Right kidney (tissue), 1 donor: ENCODE measurements at regions not wholly inside any gene's neighbourhood (a gene's known extent, or its start where the extent isn't known, plus 50 kb on each side); places are given as distances from the start of the nearest gene placed in this dataset.
A peak's percentile ranks its signal among the peaks of the same experiment; 100 is the strongest.

Experiments used
- DNase-seq: peaks from one replicate; pipeline ENCODE4 v3.0.0-alpha.2; 2016

DNA sequence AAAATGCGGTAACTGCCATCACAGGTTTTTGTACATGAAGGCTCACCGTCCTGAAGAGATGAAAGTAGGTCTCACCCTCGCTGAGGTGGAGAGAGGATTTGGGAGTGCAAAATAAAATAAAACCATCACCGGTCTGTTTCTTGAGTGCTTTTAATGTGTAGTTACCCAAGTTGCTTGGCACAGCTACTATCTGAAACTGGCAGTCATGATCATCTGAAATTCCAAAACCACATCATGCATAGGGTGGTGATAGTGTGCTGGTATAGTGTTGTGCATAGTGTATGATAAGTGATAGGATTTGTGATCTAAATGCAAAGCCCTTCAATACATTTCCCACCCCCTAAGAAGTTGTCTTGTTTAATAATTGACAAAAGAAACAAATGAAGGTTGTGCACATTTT, 381.3 kb downstream of the DMRT2 start:
- DNase-seq, result no peak

DNA sequence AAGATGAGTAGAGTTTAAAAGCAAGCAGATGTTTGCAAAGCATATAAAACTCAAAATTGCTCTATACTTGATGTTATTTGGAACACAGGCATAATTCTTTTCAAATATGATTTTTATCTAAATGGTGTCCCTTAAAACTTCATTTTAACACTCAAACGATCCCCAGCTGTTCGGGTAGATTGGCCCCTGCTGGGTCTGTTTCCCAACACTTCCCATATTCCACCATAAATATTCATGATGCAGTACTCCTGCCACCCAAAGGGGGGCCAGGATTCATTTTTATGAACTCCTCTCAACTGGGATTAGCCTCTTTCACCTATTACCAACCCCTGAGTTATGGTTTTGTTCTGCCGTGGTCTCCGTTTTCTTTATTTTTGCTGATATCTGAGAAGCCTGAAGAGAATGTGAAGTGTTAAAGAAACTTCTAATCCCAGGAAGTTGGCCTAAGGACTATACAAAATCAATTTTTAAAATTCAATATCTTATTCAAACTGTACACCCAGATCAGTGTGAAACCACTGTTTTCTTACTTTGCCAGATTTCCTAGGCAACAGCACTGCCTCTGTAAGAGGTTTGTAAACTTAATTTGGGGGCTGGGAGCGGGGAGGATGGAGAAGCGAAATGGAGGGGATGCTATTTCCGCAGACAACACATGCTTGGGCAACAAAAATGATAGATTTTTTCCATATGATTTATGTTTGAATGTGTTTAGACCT, 384.1 kb downstream of the DMRT2 start:
- DNase-seq, result no peak

DNA sequence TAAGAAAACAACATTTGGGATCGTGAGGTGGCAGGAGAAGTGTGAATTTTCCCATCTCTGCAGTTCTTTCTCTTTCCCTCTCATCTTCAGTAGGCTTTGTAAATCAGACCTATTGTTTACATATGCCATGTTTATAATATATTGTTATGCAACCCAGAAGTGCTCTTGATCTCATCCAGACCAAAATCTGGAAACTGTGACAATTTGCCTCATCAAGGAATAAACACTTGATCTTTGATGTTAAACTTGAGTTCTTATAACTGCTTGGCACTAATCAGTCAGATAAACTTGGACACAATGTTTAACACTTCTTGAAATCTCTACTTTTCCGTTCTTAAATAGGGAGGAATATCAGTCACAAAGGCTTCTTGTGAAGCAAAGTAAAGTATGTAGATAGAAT, 384.7 kb downstream of the DMRT2 start:
- DNase-seq, result no peak

DNA sequence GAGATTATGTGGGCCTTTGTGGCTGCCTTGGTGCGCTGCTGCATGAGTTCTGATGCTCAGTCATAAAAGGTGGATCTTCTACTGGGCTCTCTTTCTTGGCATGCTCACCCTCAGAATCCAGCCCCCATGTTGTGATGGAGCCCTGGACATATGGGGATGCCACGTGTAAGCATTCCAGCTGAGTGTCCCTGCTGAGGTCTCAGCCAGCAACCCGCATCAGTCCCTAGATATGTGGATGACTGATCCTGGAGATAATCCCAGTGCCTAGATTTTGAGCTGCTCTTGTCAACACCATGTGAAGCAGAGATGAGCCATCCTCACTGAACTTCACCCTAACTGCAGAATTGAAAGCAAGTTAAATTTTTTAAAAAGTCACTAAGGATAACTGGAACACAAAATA, 390.1 kb downstream of the DMRT2 start:
- no peak for DNase-seq

DNA sequence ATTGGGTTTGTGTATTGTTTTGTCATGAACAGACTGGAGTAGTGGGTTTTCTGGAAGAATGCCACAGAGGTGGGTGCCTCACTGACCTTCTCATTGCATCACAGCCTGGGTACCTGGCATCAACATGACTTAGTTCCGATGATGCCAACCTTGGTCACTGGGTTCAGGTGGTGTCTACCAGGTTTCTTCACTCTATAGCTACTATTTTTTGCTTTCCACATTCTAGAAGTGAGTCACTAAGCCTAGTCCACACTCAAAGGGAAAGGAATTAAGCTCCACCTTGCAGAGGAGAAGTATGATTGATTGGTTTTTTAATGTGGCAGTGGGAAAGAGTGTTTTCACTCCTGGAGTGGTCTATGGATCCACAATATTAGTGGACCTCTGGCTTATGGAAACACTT, 391.9 kb downstream of the DMRT2 start:
- no peak for DNase-seq

DNA sequence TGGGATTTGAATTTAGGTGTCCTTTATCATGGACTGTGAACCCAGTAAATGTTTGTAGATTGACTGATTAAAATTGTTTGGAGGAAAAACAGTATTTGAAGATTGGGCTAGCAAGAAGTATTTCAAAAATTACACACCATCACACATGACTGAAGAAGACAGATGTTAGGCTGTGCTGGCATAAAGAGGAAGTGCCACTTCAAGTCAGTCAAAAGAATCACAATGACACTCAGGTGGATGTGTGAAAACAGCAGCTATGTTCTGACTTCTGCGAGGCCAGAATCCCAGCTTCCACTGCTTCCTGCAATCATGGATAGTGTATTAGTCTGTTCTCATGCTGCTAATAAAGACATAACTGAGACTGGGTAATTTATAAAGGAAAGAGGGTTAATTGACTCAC, 393.3 kb downstream of the DMRT2 start:
- DNase-seq, result no peak

DNA sequence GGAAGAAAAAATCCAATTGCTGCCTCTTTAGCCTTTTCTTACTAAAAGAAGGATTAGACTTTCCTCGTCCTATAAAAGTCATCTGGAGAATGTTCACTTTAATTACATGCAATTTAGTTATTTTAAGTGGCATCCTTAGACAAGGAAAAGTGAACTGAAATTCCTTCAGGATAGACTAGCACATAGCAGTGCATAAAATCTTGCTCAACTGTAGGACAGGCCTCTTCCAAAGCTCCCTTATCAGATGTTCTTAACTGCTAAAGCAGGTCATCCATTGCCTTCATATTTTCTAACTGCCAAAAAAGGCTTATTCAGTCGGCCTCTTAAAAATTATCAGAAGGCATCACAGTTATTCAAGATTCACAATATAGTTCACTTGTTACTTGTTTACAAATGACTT, 396.5 kb downstream of the DMRT2 start:
- DNase-seq, result no peak

DNA sequence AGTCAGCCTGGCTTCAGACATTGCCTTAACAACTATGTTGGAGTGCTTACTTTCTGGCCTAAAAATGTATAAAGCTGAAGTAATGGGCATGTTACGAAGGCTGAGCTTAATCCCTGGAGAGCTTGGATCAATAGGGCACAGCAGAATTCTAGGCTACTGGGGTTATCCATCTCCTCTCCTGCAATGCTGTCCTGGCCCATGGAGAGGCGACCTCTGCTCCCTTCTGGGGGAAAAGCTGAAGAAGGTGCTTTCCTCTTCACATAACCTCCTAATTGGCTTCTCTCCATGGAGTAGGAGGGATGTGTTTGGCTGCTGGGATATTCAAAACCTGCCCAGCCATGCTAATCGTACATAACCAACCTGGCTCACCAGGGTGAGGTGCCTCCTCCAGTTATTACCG, 403.5 kb downstream of the DMRT2 start:
- no peak for DNase-seq

DNA sequence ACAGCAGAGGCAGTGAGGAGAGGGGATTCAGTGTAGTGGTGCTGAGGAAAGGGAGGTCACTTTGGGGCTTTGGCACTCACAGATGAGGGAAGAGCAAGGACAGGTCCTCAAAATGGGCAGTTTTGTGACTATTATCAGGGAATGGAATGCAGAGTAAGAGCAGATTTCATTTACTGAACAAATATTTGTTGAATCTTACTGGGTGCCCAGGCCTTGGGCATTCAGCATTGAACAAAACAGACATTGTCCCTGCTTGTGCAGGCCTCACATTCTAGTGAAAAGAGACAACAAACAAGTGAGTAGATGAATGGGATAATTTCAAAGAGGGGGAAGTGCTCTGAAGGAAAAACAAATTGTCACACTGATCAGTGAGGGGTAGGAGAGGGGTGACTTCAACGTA, 404.1 kb downstream of the DMRT2 start:
- DNase-seq, result no peak

DNA sequence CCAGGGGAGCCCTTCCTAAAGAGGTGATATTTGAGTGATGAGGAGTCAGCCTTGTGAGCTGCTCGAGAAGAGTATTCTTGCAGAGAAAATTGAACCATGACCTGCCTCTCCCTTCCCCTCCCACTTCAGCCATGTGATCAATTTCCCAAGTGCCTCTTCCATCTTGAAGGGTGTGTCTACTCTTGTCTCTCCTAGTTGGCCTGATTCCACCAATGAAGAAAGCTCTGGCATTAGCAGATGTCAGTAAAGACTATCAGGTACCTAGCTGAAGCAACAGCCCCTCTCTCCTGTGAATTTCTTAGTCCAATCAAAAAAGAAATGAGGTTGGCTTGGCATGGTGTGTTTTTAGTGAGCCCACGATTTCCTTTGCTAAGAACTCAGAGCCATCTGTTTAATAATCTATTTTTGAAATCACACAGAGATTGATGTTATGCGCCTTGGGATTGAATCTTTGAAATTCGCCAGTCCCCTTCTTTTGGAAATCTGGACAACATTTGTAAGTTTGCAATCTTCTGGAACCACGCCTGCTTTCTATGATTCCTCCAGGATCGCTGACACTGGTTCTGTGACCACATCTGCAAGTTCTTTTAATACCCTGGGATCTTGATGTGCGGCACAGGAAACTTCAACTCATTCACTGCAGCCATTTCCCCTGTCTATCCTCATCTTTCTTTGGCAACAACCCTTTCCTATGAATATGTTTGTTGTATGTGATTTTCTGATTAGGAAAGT, 404.6 kb downstream of the DMRT2 start:
- DNase-seq, result no peak

DNA sequence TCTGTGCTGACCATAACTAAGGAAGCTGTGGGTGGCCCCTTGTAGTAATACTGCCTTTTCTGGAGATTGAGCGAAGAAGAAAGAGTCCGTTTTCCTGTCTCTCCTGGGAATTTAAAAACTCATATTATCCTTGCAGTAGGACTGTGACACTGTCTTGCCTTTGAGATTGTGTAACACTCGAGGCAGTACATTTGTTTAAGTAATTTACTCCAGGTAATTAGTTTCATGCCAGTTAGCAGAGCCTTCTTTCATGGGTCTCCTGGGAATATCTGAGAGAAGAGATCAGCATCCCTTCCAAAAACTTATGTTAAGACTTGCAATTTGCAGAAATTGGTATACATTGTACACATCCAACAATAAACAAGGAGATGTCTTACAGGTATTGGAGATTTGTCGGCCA, 405.6 kb downstream of the DMRT2 start:
- DNase-seq, result no peak

DNA sequence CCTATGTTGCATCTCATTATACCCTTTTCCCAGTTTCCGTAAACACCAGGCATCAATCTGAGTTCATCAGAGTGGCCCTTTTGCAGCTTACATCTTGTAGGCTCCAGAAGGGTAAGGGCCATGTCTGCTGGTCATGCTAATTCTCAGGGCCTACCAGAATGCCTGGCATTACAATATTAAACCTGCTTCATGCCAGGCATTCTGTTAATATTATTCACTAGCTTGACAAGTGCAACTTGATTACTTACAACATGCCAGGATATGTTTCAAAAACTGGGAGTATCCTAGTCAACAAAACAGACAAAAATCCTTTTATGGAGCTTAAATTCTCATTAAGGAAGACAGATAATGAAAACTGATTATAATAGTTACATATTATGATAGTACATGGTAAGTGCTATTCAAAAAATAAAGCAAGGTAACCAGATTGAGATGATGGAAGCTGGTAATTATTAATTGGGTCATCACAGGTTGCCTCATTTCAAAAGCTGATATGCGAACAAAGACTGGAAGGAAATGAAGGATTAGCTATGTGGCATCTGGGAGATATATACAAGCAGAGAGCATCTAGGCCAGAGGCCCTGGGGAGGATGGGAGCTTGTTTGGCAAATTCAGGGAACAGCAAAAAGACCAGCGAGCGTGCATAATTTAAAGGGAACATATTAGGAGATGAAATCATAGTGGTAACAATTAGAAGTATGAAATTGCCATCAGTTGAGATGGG, 406.3 kb downstream of the DMRT2 start:
- DNase-seq, result no peak

DNA sequence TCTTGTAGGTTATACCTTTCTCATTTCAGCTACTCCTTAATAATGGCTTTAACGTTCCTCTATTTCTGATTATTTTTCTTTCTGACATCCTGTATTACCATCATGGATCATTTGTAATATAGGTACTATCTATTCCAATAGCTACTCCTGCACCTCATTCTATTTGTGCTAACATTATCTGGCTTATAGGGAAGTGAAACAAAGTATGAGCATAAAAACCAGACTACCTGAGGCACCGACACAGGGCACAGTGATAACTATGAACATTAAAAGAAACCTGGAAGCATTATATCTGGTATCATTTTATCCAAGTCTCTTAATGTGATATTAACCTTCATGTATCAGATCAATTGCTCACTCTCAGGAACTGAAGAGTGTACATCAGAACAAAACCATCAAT, 407.3 kb downstream of the DMRT2 start:
- no peak for DNase-seq

DNA sequence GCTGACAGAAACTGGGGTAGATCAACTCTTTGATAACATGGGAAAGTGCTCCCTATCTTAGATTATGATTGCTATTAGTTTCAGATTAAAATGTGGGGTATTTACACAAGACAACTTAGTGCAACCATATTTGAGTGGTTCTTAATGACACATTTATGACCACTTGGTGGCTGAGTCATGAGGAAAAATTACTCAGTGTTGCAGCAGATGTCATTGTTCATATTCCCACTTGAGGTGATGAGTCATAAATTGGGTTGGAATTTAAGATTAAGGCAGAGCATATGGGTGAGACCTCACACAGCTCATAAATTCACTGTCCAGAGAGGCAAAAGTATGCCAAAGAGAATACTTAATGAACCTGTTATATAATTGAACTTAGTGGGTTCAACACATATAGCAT, 408.3 kb downstream of the DMRT2 start:
- DNase-seq, result no peak

DNA sequence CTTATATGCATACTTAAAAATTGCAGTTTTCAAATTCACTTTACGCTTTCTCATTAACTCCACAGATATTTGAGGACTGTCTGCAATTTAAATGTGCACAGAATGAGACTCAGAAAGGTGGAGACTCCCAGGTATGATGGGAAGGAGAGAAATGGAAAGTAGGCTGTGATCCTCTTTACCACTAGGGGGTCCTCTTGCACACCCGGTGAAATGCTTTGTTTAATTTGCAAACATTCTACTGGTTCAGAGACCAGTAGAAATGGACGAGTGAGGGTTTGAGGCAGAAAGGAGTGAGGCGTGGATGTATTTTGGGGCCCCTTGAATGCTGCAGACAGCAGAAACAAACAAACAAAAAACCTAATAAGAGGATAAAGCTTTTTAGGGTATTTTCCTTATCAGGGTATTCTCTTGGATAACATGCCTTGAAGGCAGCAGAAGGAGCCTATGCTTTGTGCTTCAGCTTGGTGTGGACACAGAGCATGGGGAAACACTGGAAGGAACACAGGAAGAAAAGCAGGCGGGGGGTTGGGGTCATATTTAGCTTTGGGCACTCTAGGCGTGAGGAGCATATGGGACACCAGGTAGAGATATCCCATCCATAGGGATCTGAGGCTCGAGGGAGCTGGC, 410.1 kb downstream of the DMRT2 start:
- peak; percentile 5 for DNase-seq

DNA sequence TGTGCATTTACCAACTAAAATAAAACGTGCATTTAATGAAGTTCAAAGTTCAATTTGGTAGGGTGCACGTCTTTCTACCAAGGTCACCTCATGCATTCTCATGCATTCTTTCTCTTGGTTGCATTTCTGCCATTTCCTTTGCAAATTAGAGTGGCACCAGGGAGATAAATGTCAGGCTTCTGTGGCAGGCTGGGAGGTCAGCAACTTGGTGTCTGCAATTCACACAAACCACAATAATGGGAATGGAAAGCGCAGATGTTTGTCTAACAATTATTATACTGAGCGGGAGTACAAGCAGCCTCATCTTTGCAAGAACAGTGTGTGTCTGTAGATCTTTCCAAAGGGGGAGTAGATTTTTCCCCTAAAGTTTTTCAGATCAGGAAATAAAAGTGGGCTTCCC, 411.7 kb downstream of the DMRT2 start:
- DNase-seq, result no peak

DNA sequence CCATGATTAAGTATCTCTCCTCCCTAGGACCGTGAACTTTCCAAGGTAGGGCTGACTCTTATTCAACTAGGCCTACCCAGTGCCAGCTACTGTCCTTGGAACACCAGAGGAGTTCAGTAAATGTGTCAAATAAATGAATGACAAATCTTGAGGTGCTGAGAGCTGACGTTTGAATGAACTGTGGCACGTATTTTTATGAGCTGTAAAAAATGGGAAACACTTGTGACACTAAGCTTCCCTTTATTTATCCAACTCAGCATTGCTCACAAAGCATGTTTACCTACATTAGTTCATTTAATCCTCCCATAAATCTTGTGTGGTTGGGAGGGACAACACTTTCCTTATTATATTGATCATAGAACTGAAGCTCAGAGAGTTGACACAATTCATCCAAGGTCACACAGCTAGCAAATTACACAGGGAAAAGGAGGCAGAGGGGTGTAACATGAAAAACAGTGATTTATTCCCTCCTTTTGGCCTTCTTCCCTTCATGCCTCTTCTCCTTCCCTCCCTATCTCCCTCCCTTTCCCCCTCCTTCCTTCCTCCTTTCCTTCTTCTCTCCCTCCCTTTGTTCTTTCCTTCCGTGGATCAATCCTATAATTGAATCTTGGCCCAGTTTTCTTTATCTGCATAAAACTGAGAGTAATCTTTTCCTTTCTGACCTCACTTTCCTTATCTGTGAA, 412.6 kb downstream of the DMRT2 start:
- DNase-seq, result no peak

DNA sequence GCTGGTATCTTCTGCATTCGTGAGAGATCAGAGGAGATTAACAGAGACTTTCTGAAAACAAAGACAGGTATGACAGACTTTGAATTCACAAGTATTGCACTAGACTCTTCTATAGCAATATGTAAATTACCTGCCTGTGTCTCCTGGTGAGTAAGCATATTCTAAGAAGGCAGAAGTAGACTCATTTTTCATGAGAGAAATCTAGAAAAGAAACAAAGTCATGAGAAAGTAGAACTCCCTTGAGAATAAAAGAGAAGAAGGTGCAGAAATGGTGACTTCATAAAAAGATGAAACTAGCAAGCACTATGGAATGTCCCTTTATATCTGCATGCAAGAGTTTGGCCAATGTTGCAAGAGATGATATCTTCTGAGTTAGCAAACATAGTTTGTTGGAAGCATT, 419.8 kb downstream of the DMRT2 start:
- no peak for DNase-seq

DNA sequence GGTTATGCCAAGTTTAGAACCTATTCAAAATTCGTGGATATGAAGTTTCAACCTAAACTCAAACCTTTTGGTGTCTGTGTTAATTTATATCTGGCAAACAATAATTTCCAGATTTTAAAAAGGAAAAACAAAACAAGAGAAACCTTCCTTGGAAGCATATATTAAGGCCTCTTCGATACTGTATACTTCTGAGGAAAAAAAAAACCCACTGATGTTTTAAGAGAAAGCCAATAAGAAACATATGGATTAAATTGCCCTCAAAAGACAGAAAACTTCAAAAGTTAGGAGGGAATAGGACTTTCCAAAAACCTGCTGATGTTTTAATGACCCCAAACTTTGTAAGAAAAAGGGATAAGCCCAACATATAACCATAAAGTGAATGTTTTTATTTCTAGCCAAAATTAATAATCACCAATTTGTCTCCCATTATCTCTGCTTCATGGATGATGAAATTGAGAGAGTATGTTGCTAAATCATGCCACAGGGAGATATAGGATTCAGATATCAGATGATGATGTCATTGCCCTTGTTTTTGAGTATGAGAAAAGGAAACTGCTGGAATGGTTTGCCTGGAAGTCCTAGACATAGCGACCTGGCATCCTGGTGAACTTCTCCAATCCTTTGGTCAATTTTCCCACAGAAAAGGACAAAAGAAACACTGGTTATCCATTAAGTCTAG, 423.9 kb downstream of the DMRT2 start:
- no peak for DNase-seq

DNA sequence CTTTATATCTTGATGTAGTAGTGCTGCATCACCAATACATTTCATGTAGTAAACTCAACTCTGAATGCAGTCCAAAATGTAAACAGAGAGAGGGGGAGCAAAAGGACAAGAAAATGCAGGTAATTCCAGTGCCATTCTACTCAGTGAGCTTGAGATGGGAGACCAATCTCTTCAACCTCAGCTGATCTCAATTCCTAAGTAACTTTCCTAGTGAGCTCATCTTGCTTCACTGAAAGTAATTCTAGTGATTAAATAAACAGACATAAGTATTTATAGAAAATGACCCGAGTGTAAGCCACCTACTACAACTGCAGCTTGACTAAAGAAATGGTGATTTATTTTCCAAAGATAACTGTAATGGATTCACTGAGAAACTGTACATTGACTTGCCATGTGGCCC, 424.5 kb downstream of the DMRT2 start:
- DNase-seq, result no peak

DNA sequence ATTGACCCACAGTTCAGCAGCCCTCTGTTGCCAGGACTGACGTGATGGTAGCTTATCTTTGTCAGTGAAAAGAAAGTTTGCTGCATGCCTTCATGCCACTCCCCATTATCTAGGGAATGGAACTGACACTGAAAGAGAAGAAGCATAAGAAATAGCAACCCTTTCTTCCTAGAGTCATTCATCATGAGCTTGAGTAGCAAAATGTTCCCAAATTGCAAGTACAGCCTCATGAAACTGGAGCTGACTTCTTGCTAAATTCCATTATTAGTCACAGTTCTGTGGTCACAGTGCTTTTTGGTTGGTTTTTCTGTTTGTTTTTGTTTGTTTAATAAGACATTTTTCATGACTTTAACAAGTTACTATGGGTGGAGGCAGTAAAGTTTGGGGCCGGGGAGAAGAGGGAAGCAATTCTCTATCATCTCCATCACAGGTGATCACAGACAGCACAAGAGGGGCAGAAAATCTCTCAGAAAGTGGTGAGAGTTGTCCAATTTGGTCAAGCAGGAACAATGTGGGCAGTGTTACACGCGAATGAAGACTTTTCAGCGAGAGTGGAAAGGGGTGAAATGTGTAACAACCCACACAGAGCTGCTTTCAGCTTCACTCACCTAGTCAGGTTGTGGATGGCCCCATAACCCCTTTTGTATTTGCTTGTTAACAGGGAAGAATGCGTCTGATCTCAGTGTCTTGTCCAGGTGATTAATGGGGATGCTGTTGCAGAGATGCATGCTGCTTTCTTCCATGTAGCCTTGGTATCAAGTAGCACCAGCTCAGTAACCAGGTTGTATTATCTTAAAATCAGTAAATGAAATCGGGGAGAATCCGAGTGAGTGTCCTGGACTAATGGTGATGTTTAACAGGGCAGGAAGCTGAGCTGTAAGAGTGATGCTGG, 440.4 kb downstream of the DMRT2 start:
- DNase-seq, result no peak
